DMS79 (cell line): ENCODE measurements at regions not wholly inside any gene's neighbourhood (a gene's known extent, or its start where the extent isn't known, plus 50 kb on each side); places are given as distances from the start of the nearest gene placed in this dataset.

ENCODE experiments used
- DNase-seq: peaks from one replicate; lab custom pipeline; 2025; lab: John Stamatoyannopoulos, UW

DNA sequence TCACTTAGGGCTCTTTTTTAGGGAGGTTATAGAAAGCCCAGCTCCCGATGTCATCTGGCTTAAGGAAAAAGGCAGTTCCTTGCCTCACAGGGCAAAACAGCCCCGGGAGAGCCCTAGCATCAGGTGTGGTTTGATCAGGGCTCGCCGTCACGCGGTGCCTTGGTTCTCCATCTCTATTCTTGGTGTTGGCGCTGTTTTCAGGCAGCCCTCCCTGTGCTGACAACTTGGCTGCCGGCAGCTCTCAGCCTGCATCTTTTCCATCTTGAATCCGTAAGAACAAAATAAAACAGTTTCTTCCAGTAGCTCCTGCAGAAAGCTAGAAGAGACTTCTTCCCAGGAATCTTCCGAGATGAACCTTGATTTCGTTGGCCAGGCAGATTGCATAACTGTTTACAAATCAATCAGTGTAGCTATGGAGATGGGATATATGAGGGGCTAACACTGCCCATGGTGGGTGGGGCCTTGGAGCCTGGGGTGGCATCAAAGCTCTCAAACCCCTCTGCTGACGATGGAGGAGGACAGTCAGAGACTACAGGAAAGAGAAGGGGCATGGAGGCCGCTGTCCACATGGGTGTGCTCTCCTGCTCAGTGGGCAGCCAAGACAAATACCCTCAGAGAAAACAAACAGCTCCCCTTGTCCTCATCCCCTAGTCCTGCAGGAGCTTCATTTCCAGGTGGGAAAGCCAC, 370.7 kb upstream of the C1orf174 start:
- no peak for DNase-seq

DNA sequence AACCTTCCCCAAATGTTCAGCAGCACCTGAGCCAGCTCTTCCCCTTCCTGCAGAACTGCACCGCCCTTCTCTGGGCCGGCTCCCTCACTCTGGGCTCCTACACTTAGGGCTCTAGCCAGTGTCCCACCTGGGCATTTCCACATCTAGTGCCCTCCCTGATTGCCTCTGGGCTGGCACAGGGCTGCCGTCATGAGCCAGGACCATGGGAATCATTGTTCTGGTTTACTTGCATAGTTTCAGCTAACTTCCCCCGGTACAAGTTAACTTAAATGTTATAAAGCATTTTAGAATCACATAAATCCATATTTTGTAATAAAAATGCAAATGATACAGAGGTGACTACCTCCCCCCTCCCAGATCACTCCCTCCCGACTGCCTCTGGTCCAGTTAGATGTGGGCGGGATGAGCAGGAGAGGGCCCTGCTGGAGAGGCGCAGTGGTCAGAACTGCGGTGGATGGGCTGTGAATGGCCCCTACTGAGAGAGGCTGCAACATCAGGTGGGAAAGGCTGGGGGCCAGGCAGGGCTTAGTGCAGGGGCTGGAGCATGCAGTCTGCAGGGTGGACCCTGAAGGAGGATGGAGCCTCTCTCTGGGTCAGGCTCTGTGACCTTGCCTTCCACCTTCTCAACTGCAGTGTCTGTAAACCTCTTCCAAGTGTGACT, 371.4 kb upstream of the C1orf174 start:
- no peak for DNase-seq

DNA sequence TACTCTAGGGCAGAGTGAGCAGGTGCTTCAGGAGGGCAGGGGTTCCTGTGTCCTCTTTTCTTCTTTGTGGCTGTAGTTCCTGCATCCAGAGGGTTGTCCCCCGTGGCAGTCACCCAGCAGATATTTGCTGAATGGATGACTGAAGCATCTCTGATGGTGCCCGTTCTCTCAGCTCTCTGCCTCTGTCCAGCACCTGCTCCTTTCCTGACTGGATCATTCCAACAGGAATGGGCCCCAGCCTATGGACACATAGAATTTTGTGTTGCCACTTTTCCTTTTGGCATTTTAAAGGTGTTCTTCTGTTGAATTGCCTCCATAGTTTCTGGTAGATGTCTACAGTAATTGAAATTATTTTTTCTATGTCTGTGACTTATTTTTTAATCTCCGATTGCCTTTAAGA, 372.5 kb upstream of the C1orf174 start:
- DNase-seq: no peak

DNA sequence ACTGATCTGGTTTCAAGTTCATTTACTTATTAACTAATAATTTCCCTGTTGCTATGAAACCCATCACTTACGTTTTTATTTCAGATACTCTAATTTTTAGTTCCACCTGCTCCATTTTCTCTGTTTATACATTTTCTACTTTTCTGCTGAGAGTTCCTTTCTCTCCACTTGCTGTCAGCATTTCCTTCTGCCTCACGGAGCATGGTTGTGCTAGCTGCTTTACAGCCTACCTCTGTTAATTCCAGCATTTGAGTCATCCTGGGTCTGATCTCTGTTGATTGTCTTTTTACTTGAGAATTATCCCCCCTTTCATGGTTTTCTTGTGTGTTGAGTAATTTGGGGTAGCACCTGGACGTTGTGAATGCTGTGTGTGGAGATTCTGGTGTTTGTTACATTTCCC, 373.2 kb upstream of the C1orf174 start:
- no peak for DNase-seq

DNA sequence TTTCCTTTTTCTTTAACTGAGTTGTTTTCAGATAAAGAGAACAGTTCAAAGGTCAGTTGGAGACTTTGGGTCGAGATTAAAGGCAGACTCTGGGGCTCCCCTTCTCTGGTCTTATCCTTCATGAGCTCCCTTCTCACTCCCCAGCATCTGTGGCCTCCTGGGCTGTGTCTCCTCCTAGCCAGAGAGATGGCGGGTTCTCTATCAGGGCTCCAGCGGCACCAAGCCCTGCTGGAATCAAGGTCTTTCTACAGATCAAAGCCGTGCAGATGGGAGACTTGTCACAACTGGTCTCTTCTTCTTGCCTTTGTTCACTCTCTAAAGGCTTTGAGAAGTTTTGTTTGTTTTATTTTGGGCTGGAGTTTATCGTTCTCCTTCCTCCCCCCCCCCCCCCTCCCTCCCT, 373.7 kb upstream of the C1orf174 start:
- no peak for DNase-seq

DNA sequence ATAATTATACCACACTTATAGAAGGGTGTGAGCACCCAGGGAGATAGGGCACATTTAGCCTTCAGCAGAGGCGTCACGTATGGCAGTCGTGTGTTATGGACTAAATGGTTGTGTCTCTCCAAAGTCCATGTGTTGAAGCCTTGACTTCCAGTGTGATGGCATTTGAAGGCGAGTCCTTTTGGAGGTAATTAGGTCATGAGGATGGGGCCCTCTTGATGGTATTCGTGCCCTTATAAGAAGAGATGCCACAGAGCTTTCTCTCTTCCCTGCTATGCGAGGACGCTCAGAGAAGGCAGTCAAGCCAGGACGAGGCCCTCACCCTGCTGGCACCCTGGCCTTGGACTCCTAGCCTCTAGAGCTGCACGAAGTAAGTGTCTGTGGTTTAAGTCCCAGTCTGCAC, 375.0 kb upstream of the C1orf174 start:
- DNase-seq: no peak

DNA sequence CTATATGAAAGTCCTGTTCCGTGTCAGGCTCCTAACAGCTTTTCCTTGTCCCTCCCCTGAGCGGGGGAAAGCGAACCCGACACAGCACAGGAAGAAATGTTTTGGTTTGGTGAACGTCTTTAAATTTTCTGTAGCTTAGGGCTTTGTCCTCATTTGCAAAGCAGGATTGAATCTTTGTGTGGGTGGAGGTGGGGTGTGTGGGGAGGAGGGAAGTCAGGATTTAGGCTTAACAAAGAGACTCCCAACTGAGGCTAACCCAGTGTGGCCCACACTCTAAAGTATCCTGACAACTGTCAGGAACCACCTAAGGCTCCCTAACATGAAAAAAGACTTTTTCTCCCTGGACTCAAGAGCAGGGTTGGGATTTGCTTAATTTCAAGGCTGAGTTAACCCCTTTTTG, 376.2 kb upstream of the C1orf174 start:
- no peak for DNase-seq

DNA sequence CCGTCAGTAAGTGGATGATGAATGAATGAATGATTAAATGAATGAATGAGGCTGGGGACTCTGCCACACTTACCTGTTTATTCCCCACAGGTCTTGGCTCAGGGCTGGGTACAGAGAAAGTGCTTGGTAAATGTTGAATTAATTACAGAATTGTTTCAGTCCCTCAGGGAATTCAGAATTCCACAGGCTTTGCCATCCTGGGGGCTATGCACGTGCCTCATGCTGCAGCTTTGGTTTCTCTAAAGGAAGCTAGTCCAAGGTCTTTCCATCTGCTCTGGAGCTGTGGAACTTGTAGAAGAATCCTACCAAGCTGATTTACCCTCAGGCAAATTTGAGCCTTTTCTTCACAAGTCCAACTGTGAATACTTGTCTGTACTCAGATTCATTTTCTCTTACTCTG, 376.8 kb upstream of the AJAP1 start:
- no peak for DNase-seq

DNA sequence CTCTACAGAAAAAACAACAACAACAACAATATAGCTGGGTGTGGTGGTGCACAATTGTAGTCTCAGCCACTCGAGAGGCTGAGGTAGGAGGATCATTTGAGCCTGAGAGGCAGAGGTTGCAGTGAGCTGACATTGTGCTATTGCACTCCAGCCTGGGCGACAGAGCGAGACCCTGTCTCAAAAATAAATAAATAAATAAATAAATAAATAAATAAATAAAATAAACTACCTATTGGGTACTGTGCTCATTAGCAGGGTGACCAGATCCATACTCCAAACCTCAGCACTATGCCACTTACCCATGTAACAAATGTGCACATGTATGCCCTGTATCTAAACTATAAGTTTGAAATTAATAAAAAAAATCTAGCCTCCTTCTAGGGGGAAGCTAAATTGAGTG, 369.4 kb upstream of the AJAP1 start:
- no peak for DNase-seq

DNA sequence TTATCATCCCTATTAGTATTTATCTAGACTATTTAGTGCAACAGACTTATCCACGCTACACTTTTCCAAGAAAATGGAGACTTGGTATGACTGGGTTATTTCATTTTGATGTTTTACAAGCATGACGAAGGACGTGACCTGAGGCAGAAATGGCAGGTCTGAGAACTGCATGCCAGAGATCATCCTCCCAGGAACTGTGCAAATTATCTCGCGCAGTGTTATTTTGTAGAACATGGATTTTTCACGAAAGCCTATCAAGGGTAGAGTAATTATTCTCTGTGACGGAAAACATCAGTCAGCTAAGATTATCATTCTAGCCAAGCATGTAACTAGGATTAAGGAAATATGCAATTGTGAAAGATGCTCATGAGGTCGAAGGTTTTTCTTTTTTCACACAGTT, 361.5 kb upstream of the AJAP1 start:
- DNase-seq: no peak

DNA sequence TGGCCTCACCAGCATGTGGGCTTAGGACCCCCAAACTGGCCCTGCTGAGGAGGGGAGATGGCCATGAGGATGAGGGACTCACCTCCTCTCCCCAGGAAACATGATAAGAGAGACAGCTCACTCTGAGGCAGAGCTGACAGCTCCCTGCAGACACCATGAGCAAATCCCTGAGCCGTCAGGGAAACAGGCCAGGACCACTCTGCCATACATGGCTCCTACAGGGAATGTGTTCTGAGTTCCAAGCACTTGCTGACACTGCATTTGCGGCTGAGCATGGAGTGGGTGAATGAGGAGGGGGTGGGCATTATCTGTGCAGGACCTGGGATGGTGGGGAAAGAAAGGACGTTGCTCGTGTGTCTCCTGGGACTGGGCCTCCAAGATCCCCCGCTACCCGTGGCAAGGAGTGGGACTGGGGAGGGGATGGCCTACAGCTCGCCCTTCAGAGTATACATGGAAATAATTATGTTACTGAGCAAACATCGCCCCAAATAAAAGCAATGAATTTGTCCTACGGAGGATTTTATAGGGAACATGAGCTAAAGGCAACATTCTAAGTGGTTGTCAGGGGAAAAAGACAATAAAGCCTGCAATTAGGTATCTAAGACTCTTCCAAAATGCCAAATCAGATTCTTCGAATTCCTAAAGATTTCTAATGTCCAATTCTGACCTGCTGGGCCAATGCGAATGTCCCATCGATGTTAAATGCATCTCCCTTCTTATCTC, 355.9 kb upstream of the AJAP1 start:
- DNase-seq: no peak

DNA sequence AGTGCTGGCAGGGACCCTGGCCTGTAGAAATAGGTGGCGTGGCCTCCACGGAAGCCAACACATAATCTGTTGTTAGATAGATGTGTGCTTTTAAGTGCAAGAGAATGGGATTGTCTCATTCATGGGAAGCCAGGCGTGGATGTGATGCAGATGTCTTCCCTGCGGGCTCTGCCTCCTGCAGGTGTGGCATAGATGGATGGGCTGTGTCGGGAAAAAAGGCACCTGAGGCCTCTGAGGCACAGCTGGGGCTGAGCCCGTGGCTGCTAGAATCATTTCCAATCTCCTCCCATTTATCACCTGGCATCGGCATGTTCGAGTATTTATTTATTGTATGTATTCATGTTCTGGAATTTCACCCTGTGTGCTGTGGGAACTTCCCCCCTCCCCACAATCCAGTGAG, 353.4 kb upstream of the AJAP1 start:
- no peak for DNase-seq

DNA sequence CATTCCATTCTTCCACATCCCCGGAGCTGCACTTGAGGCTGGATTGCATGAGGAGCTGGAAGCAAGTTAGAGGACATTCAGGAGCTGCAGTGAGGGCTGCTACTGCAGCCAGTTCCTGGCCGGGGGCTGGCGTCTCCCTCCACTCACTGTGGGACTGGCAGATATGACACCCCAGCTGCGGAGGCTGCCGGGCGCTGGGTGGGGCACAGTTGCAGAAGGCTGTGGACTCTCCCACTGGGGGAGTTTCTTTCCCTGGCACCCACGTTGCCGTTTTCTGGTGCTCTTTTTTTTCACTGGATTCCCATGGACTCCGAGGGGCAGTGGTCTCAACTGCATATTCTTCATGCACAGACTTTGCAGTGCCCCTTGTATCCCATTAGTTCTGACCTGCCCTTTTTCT, 351.1 kb upstream of the AJAP1 start:
- no peak for DNase-seq

DNA sequence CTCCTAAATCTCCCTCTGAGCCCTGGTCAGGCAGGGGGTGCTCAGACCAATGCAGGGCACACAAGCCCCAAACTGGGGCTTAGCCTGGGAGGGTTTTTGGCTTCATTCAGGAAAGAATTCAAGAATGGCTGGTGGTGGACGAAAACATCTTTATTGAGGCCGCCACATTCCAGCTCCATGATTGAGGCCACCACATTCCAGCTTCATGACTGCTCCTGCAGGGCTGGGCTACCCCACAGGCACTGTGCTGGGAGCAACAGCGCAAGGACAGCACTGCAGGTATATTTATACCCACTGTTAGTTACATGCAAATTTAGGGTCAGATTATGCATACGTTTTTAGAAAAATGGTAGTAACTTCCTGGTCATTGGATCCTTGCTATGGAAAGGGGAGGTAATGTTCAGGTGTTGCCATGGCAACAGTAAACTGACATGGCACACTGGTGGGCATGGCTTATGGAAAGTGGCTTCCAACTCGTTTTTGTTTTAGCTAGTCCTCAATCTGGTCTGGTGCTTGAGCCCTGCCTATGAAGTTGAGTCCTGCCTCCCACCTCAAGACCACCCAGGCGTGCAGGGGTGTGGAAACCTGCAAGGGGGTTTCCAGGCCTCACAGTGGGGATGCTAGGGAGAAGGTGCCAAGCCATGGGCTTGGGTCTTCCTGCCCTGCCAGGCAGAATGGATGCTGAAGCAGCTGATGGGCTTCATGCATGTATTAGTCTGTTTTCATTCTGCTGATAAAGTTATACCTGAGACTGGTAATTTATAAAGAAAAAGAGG, 348.7 kb upstream of the AJAP1 start:
- DNase-seq: no peak

DNA sequence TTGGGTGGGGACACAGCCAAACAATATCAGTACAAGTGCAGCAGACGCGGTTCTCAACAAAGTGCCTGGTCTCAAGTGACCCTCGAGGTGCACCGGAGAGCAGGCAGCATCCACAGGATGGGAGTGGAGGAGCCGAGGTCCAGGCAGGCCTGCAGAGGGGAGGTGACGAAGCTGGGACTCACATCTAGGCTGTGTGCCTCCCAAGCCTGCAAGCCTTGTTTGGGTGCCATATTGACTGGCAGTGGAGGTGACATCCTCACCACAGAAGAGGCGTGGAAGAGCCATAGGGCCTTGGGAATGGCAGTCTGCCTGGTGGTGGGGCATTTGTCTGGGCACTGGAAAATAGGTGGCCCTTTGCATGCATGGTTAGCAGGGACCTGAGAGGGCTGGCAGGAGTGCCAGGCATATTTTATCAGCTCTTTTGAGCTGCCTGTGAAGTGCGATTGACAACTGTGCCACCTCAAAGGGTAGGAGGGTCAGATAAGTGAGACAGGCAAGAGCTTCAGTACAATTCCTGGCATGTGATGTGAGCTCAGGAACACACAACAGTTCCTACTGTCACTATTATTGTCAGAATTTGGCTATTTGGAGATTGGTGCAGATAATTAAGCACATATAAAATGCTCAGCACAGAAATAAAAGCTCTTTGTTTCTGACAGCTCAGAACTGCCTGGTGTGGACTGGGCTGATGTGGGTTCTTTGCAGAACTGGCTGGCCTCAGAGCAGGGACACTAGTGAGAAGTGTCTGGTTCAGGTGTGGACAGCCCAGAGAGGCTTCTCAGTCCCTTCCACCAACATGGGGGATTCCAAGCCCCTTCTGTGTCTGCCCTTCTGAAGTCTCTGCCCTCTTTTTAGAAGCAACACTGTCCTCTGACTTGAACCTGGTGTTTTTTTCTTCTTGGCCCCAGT, 347.6 kb upstream of the AJAP1 start:
- DNase-seq: no peak

DNA sequence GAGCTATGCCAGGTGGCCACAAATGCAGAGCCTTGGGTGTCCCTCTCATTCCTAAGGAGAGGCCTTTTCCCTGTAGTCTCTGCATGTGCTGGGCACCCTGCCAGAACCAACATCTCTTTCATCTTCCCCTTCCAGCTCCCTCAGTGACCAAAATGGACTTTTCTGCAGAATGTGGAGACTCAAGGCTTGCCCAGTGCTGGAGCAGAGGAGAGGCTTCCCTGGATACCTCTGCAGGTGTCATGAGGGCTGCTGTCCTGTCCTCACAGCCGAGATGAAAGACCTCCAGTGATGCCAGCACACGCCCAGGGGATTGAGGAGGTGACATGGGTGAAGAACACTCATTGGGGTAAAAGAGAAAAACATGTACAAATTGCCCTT, 347.0 kb upstream of the AJAP1 start:
- peak; percentile 7 for DNase-seq

DNA sequence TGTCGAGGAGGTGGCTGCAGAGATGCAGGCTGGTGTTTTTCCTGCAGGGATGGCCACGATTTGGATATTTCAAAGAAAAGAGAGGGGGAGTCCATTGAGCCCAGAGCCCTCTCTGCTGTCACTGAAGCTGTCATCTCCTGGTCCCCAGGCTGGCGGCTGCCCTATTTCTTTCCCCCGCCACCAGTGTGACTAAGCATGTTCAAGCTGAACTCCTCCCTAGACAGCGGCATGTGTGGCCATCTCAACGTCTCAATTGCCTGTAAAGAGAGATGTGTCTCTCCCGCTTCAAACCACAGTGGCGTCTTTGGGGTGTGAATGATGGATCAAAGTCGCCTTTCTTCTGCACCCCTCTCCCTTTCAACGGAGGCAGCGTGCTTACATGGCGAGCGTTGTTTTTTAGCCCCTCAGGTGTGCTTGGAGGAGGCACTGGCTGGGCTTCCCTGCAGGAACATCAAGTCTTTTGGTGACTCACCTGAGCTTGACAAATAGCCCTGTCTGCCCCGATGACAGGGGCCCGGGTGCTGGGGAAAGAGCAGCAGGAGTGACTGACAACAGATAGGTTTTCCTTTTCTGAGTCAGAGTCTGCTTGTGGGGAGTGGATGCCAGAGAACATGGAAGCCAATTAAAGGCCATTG, 346.4 kb upstream of the AJAP1 start:
- no peak for DNase-seq

DNA sequence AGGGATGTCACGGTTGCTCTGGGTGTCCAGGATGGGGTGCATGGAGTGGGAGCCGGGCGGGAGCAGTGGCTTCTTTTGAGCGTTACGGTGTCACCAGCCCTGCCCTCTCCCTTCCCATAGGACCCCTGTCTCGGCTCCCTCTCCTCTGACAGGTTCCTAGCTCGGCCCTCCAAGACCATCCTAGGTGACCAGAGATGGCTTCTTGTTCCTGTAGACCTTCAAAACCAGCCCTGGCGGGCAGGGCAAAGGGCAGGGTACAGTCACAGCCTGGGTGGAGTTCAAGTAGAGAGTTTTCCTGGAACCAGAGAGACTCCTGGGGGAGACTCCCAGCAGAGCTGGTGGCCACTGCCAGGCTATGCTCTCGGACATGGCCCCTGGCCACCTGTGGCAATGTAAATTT, 345.6 kb upstream of the AJAP1 start:
- no peak for DNase-seq

DNA sequence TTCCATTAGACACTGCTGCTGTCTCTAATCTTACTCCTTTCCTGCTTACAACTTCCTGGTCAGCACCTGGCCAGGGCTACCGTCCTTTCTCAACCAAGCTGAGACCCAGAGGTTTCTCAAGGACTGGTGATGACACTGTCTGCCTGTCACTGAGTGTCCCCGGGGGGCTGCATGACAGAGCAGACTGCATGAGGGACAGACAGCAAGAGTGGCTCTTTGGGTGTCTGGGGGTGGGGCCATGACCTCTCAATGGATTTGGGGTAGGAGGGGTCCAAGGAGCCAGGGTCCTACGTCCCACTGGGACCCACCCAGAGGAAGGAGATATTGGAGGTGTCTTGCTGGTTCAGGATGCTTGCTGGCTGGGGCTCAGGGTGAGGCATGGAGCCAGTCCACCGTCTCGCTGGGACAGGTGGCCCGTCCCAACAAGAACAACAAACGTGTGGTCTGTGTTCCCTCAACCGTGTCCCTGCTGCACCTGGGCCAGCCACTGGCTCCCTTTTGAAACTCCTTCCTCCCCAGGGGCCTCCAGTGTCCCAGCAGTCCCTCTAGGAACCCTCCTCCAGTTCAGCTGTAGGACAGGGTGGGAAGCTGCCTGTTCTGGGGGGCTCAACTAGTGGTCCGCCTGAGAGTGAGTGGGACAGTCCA, 344.6 kb upstream of the AJAP1 start:
- no peak for DNase-seq

DNA sequence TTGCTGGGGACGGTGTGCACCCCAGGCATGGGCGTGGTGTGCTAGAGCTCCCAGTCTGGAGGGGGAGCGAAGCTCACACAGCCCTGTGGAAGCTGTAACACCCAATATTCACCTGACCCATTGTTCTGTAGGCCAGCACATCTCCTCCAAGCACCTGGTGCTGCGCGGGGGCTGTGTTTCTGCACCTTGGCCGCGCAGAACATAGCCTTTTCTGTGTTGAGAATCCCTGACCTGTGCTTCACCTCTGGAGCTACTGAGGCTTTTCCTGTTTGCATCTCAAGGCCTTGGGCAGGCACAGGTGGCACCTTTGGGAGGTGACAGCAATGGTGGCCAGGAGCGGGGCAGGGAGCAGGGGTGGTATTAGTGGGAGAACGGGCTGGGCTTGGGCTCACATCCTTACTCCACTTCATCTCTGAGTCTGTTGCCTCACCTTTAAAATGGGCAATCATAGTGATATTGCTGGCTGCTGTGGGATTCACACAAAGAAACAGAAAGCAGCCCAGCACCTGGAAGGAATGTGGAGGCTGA, 343.9 kb upstream of the AJAP1 start:
- no peak for DNase-seq
